Retinal pigment epithelial cell (primary cell): ENCODE measurements at regions not wholly inside any gene's neighbourhood (a gene's known extent, or its start where the extent isn't known, plus 50 kb on each side); places are given as distances from the start of the nearest gene placed in this dataset.
"Not testable (repeated sequence)": the region's sequence is repeated elsewhere in the genome, so short reads cannot be mapped to it uniquely, and the experiment has no call there.

Experiments
- DNase-seq: peaks from one replicate; pipeline ENCODE4 v3.0.0-alpha.2; 2010; ENCODE audit warnings: low read depth
- H3K4me3 ChIP-seq: 2 replicates; pipeline ENCODE4 v1.5.1; 2011; ENCODE audit warnings: mild to moderate bottlenecking, low read length, control low read depth, moderate library complexity
- TF ChIP-seq, protein P1 (sequence below): conservative IDR thresholded peaks from 2 replicates; pipeline ENCODE4 v1.5.1; 2011; ENCODE audit warnings: low read depth, low read length, control low read depth, inconsistent platforms

DNA sequence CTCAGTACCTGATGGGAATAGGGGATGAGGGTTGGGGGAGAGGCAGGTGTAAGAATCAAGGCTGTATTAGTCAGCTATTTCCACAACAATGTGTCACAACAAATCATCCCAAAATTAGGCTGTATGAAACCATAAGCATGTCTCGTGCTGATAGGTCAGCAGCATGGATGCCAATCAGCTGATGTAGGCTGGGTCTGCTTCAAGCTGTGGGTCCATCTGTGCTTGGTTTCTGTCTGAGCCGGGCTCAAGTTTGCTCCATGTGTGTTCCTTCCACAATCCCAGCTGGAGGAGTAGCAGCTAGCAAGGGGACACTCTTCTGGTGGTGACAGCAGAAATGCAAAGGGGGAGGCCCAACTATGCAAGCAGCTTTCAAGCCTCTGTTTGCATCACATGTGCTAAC, 97.9 kb upstream of the ZNF746 start:
- TF ChIP-seq, protein P1, sequence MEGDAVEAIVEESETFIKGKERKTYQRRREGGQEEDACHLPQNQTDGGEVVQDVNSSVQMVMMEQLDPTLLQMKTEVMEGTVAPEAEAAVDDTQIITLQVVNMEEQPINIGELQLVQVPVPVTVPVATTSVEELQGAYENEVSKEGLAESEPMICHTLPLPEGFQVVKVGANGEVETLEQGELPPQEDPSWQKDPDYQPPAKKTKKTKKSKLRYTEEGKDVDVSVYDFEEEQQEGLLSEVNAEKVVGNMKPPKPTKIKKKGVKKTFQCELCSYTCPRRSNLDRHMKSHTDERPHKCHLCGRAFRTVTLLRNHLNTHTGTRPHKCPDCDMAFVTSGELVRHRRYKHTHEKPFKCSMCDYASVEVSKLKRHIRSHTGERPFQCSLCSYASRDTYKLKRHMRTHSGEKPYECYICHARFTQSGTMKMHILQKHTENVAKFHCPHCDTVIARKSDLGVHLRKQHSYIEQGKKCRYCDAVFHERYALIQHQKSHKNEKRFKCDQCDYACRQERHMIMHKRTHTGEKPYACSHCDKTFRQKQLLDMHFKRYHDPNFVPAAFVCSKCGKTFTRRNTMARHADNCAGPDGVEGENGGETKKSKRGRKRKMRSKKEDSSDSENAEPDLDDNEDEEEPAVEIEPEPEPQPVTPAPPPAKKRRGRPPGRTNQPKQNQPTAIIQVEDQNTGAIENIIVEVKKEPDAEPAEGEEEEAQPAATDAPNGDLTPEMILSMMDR = no peak
- DNase-seq = no peak
- H3K4me3 ChIP-seq = no peak overlapping the region

DNA sequence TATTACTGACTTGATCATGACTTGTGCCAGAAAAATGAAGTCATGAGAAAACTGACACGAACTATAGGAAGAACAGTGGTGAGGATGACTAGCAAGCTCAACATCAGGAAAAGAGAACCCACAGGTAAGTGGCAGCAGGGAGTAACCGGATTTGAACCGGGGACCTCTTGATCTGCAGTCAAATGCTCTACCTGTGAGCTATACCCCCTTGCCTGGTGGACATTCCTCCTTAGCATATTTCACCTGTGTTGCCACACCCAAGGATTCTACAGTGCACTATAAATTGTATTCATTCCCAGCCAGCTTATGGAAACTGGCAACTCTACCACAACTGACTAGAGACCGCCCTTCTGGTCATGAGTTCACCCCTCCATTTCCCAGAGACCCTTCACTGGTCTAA, 97.5 kb upstream of the ZNF746 start:
- no peak overlapping the region for H3K4me3 ChIP-seq
- TF ChIP-seq, protein P1 = no peak
- DNase-seq = no peak

DNA sequence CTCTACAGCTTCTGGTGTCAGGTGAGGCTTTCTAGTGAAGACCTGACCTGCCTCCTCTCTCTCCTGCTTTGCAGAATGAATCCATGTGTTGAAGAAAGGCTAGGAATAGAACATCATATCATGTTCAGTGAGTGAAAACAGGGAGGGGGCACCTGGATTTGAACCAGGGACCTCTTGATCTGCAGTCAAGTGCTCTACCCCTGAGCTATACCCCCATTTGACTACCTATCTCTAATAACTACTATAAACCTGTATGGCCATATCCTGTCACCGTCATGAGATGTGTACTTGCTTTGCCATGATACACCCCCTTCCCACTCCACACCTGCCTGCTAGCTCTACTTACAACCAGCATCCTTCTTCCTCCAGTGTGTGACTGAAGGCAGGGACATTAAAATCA, 91.3 kb upstream of the ZNF746 start:
- H3K4me3 ChIP-seq = no peak overlapping the region
- no peak for DNase-seq
- TF ChIP-seq, protein P1 = no peak

DNA sequence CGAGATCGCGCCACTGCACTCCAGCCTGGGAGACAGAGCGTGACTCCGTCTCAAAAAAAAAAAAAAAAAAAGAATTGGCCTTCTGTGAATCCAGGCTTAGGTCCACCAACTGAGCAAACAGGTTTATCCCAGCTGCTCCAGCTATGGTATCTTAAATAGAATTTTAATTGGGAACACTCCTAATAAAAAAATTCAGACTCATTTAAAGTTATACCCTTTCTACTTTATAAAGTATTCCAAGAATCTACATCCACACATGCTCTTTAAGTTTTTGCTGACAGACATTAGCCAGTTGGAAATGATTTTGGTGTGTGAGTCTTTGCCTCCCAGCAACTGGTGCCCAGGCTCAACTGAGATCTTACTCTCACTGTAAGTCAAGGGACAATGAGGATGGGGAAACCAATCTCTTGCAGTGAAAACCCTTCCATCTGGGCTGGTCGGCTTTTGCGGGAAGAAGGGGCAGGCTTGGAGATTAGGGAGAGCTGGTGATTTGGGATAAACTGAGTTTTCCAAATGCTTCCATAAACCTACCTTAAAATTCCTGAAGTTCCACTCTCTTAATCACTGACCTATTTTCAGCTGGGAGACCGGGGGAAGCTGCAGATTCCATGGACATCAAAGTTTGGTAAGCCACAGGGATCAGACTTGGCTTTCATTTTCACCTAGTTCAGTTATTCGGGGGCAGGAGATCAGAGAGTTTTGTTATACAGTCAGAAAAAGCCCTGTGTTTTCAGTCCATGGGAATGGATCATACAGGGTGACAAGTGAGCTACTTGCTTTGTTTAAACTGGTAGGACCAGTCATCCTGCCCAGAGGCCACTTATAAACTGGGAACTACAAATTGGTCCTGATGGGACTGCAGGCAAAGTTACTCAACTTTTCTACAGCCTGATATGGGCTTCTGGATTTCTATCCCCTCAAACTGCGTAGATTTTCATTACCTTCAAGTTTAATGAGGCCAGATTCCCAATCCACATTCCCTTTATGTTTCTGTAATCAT, 89.3 kb upstream of the ZNF746 start:
- DNase-seq = no peak
- TF ChIP-seq, protein P1 = no peak
- no peak overlapping the region for H3K4me3 ChIP-seq

DNA sequence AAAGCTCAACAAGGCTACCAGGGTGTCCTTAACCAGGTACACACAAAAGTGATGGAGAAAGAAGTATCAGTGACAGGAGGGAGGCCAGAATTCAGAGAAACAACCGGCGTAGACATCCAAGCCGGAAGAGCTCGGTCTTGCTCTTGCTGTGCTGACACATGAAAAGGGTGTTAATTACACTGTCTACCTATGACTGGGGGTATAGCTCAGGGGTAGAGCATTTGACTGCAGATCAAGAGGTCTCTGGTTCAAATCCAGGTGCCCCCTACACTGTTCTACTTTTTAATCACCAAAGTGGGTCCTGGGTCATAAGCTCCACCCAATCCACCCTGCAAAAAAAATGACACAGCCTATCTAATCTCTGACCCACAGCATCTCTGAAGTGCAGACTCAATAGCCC, 86.9 kb upstream of the ZNF746 start:
- no peak overlapping the region for H3K4me3 ChIP-seq
- TF ChIP-seq, protein P1 = no peak
- no peak for DNase-seq

DNA sequence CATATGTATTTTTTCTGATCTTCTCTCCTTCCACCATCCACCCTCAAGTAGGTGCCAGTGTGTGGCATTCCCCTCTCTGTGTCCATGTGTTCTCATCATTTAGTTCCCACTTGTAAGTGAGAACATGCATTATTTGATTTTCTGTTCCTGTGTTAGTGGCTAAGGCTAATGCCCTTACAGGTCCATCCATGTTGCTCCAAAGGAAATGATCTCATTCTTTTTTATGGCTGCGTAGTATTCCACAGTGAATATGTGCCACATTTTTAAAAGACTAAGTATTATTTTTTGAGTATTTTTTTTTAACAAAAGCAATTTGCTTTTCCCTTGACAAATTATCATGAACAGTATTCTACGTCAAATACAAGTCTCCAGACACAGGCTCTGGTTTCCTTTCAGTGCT, 86.4 kb upstream of the ZNF746 start:
- no peak for DNase-seq
- no peak overlapping the region for H3K4me3 ChIP-seq
- TF ChIP-seq, protein P1 = no peak

DNA sequence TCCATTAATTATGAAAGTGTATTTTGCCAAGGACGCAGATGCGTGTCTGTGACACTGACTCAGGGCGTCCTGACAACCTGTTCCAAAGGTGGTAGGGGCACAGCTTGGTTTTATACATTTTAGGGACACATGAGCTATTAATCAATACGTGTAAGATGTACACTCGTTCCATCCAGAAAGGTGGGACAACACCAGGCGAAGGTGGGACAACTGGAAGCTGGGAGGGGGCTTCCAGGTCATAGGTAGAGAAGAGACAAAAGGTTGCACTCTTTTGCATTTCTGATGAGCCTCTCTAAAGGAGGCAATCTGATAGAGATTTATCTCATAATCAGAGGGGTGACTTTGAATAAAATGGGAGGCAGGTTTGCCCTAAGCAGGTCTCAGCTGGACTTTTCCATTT, 82.7 kb upstream of the ZNF746 start:
- TF ChIP-seq, protein P1 = no peak
- DNase-seq = no peak
- no peak overlapping the region for H3K4me3 ChIP-seq

DNA sequence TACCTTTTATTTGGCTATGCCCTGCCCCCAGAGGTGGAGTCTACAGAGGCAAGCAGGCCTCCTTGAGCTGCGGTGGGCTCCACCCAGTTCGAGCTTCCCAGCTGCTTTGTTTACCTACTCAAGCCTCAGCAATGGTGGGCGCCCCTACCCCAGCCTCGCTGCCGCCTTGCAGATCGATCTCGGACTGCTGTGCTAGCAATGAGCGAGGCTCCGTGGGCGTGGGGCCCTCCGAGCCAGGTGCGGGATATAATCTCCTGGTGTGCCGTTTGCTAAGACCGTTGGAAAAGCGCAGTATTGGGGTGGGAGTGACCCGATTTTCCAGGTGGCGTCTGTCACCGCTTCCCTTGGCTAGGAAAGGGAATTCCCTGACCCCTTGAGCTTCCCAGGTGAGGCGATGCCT, 81.8 kb upstream of the ZNF746 start:
- H3K4me3 ChIP-seq, DNase-seq: not testable (repeated sequence)

DNA sequence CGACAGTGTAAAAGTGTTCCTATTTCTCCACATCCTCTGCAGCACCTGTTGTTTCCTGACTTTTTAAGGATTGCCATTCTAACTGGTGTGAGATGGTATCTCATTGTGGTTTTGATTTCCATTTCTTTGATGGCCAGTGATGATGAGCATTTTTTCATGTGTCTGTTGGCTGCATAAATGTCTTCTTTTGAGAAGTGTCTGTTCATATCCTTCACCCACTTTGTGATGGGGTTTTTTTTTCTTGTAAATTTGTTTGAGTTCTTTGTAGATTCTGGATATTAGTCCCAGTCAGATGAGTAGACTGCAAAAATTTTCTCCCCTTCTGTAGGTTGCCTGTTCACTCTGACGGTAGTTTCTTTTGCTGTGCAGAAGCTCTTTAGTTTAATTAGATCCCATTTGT, 76.8 kb upstream of the ZNF746 start:
- not testable (repeated sequence) for H3K4me3 ChIP-seq, DNase-seq
